Brain microvascular endothelial cell (primary cell): ENCODE measurements at regions not wholly inside any gene's neighbourhood (a gene's known extent, or its start where the extent isn't known, plus 50 kb on each side); places are given as distances from the start of the nearest gene placed in this dataset.

ENCODE experiments used
- DNase-seq: peaks from one replicate; pipeline ENCODE4 v3.0.0-alpha.2; 2020
- H3K27ac ChIP-seq: fragments of 250-450 bp; sonication (Bioruptor Pico); 2 replicates; pipeline ENCODE4 v1.5.1; 2020; ENCODE audit warnings: mild to moderate bottlenecking, moderate library complexity
- H3K27me3 ChIP-seq: fragments of 250-450 bp; sonication (Bioruptor Pico); replicated peaks from 2 replicates; pipeline ENCODE4 v1.5.1; 2020; ENCODE audit warnings: mild to moderate bottlenecking
- H3K36me3 ChIP-seq: fragments of 250-450 bp; sonication (Bioruptor Pico); replicated peaks from 2 replicates; pipeline ENCODE4 v1.5.1; 2020; ENCODE audit warnings: mild to moderate bottlenecking
- H3K4me3 ChIP-seq: 2 replicates; pipeline ENCODE4 v1.5.1; 2011; ENCODE audit warnings: low read depth, mild to moderate bottlenecking, control low read depth, low read length, moderate library complexity
- in situ Hi-C: cut with HindIII; loops from 2 replicates; pipeline ENCODE4 v1.10.0; 2017; ENCODE audit warnings: low sequenced_read_pairs, low pct_ligation_motif_present
- TF ChIP-seq, protein P1 (sequence below): IDR thresholded peaks from 2 replicates; pipeline ENCODE4 v1.5.1; 2011; ENCODE audit warnings: low read depth, mild to moderate bottlenecking, moderate library complexity, low read length, control low read depth, inconsistent platforms; ENCODE audit errors: missing control alignments

DNA sequence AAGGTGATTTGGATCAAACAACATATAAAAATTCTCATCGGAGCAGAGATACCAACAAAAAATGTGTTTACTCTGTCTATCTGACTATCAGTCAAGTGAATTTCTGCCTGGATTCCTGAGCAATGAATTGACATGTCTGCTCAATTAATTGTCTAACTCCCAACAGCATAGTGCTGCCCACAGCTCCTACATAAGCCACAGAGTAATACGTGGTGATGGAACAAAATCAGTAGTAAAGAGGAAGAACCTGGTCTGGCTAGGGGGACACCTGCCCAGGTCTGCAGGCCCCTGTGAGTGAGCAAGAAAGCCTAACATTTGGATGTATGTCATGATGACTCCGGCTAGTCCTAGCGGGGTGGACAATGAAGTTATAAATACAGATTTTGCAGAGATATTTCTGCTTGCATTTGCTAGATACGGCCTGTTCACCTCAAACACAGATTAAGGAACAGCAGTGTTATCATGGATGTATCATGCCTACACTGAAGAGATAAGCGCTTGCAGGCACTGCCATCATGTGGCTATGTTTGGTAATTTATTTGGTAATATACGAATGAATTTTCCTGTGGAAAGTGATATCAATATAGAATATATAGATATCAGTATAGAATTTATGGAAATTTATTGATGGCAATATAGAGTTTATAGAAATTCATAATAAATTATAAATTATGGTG is 69.6 kb upstream of the LRRC8B start:
- in situ Hi-C loops, result no loop called here
- DNase-seq, result peak; percentile 34
- no peak overlapping the region for H3K27ac ChIP-seq

GRCh38 chr1:89457046-89457445 is 67.6 kb upstream of the LRRC8B start:
- TF ChIP-seq, protein P1, sequence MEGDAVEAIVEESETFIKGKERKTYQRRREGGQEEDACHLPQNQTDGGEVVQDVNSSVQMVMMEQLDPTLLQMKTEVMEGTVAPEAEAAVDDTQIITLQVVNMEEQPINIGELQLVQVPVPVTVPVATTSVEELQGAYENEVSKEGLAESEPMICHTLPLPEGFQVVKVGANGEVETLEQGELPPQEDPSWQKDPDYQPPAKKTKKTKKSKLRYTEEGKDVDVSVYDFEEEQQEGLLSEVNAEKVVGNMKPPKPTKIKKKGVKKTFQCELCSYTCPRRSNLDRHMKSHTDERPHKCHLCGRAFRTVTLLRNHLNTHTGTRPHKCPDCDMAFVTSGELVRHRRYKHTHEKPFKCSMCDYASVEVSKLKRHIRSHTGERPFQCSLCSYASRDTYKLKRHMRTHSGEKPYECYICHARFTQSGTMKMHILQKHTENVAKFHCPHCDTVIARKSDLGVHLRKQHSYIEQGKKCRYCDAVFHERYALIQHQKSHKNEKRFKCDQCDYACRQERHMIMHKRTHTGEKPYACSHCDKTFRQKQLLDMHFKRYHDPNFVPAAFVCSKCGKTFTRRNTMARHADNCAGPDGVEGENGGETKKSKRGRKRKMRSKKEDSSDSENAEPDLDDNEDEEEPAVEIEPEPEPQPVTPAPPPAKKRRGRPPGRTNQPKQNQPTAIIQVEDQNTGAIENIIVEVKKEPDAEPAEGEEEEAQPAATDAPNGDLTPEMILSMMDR, result no peak
- no peak overlapping the region for H3K27ac ChIP-seq
- no peaks in the 10 kb centered on the region for H3K36me3 ChIP-seq
- DNase-seq, result no peak
- in situ Hi-C loops, result no loop called here
- no peak overlapping the region for H3K4me3 ChIP-seq
- no peaks in the 10 kb centered on the region for H3K27me3 ChIP-seq

More for the DNA sequence above, 69.6 kb upstream of the LRRC8B start:
- TF ChIP-seq, protein P1, result peak; percentile 69
- no peak overlapping the region for H3K4me3 ChIP-seq
- H3K36me3 ChIP-seq, result no peaks in the 10 kb centered on the region
- no peaks in the 10 kb centered on the region for H3K27me3 ChIP-seq

GRCh38 chr1:89459081-89459480 is 65.5 kb upstream of the LRRC8B start:
- in situ Hi-C loops, result no loop called here
- no peak overlapping the region for H3K4me3 ChIP-seq
- no peak for DNase-seq
- TF ChIP-seq, protein P1, result no peak
- H3K27ac ChIP-seq, result no peak overlapping the region
- no peaks in the 10 kb centered on the region for H3K27me3 ChIP-seq
- no peaks in the 10 kb centered on the region for H3K36me3 ChIP-seq

DNA sequence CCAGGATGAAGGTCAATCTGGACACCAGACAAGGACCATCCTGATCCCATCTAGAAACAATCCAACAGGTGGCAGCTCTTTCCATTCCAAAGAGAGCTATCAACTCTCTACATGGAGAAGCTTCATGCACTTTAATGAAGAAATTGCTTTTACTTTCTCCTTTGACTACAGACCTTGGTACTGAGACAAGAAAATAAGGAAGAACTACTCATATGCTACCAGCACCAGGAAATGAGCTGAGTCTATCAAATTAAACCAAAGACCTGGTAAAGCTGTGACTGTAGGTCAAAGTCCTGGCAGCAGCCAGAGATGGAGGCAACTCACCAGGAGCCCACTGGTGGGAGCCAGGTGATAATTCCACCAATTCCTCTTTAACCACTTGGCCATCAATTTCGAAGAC is 64.3 kb upstream of the LRRC8B start:
- H3K4me3 ChIP-seq, result no peak overlapping the region
- no peaks in the 10 kb centered on the region for H3K27me3 ChIP-seq
- in situ Hi-C loops, result no loop called here
- DNase-seq, result no peak
- no peaks in the 10 kb centered on the region for H3K36me3 ChIP-seq
- TF ChIP-seq, protein P1, result no peak
- no peak overlapping the region for H3K27ac ChIP-seq

- no peak overlapping the region for H3K4me3 ChIP-seq
- H3K27me3 ChIP-seq, result no peaks in the 10 kb centered on the region
- DNase-seq, result no peak
- no peak overlapping the region for H3K27ac ChIP-seq
- no peaks in the 10 kb centered on the region for H3K36me3 ChIP-seq
- TF ChIP-seq, protein P1, result no peak
- in situ Hi-C loops, result no loop called here
Measured at GRCh38 chr1:89462250-89462649, 62.4 kb upstream of the LRRC8B start.

DNA sequence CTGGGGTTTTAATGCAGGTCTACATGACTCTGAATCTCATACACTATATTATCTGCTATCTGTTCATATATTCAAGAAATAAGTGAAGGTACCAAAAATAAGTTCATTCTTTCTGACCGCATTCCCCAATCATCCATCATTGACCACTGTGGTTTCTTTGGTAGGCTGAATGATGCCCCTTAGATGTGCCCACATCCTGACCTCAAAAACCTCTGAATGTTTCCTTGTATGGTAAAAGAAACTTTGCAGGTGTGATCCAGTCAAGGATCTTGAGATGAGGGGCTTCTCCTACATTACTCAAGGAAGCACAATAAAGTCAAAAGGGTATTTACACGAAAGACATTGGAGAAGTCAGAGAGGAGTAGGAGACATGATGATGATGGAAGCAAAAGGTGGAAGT is 60.6 kb upstream of the LRRC8B start:
- H3K27me3 ChIP-seq, result no peaks in the 10 kb centered on the region

More for the DNA sequence above, 60.6 kb upstream of the LRRC8B start:
- Histone ChIP-seq H3K36me3 (no peaks in the 10 kb centered on the region), H3K27ac (no peak overlapping the region), H3K4me3 (no peak overlapping the region)
- TF ChIP-seq, protein P1, result no peak
- in situ Hi-C loops, result no loop called here
- DNase-seq, result no peak
